Mesendoderm (in vitro differentiated cells): ENCODE measurements at regions not wholly inside any gene's neighbourhood (a gene's known extent, or its start where the extent isn't known, plus 50 kb on each side); places are given as distances from the start of the nearest gene placed in this dataset.

ENCODE experiments used
- DNase-seq: peaks from one replicate; pipeline ENCODE4 v3.0.0; 2013
- H2AK5ac ChIP-seq: 2 replicates; pipeline ENCODE4 v1.6.1; 2013; ENCODE audit warnings: low read length, inconsistent platforms
- H2BK120ac ChIP-seq: 2 replicates; pipeline ENCODE4 v1.6.1; 2013; ENCODE audit warnings: low read depth, mild to moderate bottlenecking, low read length, moderate library complexity, mixed read lengths
- H2BK15ac ChIP-seq: replicated peaks from 2 replicates; pipeline ENCODE4 v1.6.1; 2013; ENCODE audit warnings: low read depth, mild to moderate bottlenecking, moderate library complexity
- H2BK5ac ChIP-seq: 2 replicates; pipeline ENCODE4 v1.6.1; 2013; ENCODE audit warnings: low read length, inconsistent platforms
- H3K18ac ChIP-seq: 2 replicates; pipeline ENCODE4 v1.6.1; 2013; ENCODE audit warnings: mild to moderate bottlenecking, low read length, mixed read lengths
- H3K23ac ChIP-seq: one replicate; pipeline ENCODE4 v1.6.1; 2013; ENCODE audit warnings: low read length
- H3K27ac ChIP-seq: 2 replicates; pipeline ENCODE4 v1.5.1; 2013; ENCODE audit warnings: low read depth, mild to moderate bottlenecking, inconsistent platforms, low read length, moderate library complexity
- H3K27me3 ChIP-seq: 2 replicates; pipeline ENCODE4 v1.6.1; 2013; ENCODE audit warnings: low read length, control low read depth, mild to moderate bottlenecking, inconsistent platforms; ENCODE audit not compliant: insufficient read depth, poor library complexity
- H3K36me3 ChIP-seq: 2 replicates; pipeline ENCODE4 v1.6.1; 2013; ENCODE audit warnings: low read length, inconsistent platforms; ENCODE audit not compliant: control insufficient read depth, insufficient read depth
- H3K4ac ChIP-seq: one replicate; pipeline ENCODE4 v1.6.1; 2013; ENCODE audit warnings: low read depth, mild to moderate bottlenecking, low read length, moderate library complexity
- H3K4me1 ChIP-seq: 2 replicates; pipeline ENCODE4 v1.6.1; 2013; ENCODE audit warnings: low read depth, low read length, inconsistent platforms; ENCODE audit not compliant: control insufficient read depth
- H3K4me2 ChIP-seq: 2 replicates; pipeline ENCODE4 v1.6.1; 2013; ENCODE audit warnings: low read length
- H3K4me3 ChIP-seq: 2 replicates; pipeline ENCODE4 v1.5.1; 2013; ENCODE audit warnings: mild to moderate bottlenecking, low read length
- H3K56ac ChIP-seq: one replicate; pipeline ENCODE4 v1.6.1; 2013; ENCODE audit warnings: low read length
- H3K79me1 ChIP-seq: 2 replicates; pipeline ENCODE4 v1.6.1; 2013; ENCODE audit warnings: low read length, inconsistent platforms
- H3K79me2 ChIP-seq: 2 replicates; pipeline ENCODE4 v1.6.1; 2013; ENCODE audit warnings: mild to moderate bottlenecking, low read length; ENCODE audit not compliant: control insufficient read depth, insufficient read depth
- H3K9ac ChIP-seq: 2 replicates; pipeline ENCODE4 v1.6.1; 2013; ENCODE audit warnings: low read length, inconsistent platforms
- H4K5ac ChIP-seq: one replicate; pipeline ENCODE4 v1.6.1; 2013; ENCODE audit warnings: low read length
- H4K8ac ChIP-seq: one replicate; pipeline ENCODE4 v1.6.1; 2013; ENCODE audit warnings: low read depth, mild to moderate bottlenecking, control low read depth, low read length, moderate library complexity
- WGBS: extraction: QIAGEN DNeasy Blood & Tissue Kit; methylation state at CpG from one replicate; pipeline ENCODE4 v1.1.7; 2013; ENCODE audit warnings: low lambda C conversion rate, missing lambda C conversion rate; ENCODE audit not compliant: insufficient coverage; ENCODE audit errors: extremely low coverage; 5-methylcytosine and 5-hydroxymethylcytosine counted together

DNA sequence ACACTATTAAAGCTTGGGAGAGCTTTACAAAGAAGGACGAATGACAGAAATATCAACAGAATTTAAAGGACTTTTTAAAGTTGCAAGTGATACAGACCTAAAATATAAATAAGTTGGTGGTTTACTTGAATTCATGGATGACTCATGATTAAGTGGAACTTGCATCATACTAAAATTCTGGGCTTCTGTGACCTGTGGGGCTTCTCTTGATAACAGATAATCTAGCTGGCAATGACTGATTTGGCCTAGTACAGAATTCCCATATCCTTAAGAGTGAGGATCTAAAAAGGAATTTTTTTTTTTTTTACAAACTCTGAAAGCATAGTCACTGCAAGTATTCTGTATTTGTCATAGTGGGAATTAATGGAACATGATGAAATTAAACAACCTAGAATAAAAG, 543.7 kb upstream of the SGCD start:
- Histone ChIP-seq H2BK5ac (no peak overlapping the region), H3K36me3 (no peaks in the 10 kb centered on the region), H3K18ac (no peak overlapping the region), H4K5ac (no peak overlapping the region), H4K8ac (no peak overlapping the region), H2AK5ac (no peak overlapping the region), H3K4ac (no peak overlapping the region), H3K9ac (no peak overlapping the region), H2BK120ac (no peak overlapping the region), H3K79me2 (no peaks in the 10 kb centered on the region), H3K4me3 (no peak overlapping the region), H3K4me2 (no peak overlapping the region), H3K56ac (no peak overlapping the region), H3K79me1 (no peaks in the 10 kb centered on the region), H3K23ac (no peak overlapping the region), H3K4me1 (no peaks in the 10 kb centered on the region), H3K27me3 (no peaks in the 10 kb centered on the region), H3K27ac (no peak overlapping the region), H2BK15ac (no peak overlapping the region)
- no peak for DNase-seq
- WGBS: no CpG with 5 or more reads among the region's 1 CpG

GRCh38 chr5:155783791-155784190, 543.2 kb upstream of the SGCD start:
- WGBS: no CpG with 5 or more reads among the region's 3 CpGs
- no peak for DNase-seq
- H3K4me2 ChIP-seq: no peak overlapping the region
- H3K23ac ChIP-seq: no peak overlapping the region
- no peaks in the 10 kb centered on the region for H3K79me2 ChIP-seq
- no peak overlapping the region for H2BK15ac ChIP-seq
- H3K9ac ChIP-seq: no peak overlapping the region
- no peak overlapping the region for H3K4me3 ChIP-seq
- H4K8ac ChIP-seq: no peak overlapping the region
- no peaks in the 10 kb centered on the region for H3K79me1 ChIP-seq
- no peak overlapping the region for H3K27ac ChIP-seq
- H3K36me3 ChIP-seq: no peaks in the 10 kb centered on the region
- H3K27me3 ChIP-seq: no peaks in the 10 kb centered on the region
- H2BK5ac ChIP-seq: no peak overlapping the region
- H2BK120ac ChIP-seq: no peak overlapping the region
- no peak overlapping the region for H4K5ac ChIP-seq
- H2AK5ac ChIP-seq: no peak overlapping the region
- H3K4me1 ChIP-seq: no peaks in the 10 kb centered on the region
- no peak overlapping the region for H3K18ac ChIP-seq
- H3K56ac ChIP-seq: no peak overlapping the region
- no peak overlapping the region for H3K4ac ChIP-seq

- Histone ChIP-seq H3K4me2 (no peak overlapping the region), H3K27me3 (no peaks in the 10 kb centered on the region), H3K4me3 (no peak overlapping the region), H3K23ac (no peak overlapping the region), H4K8ac (no peak overlapping the region), H3K79me2 (no peaks in the 10 kb centered on the region), H2BK120ac (no peak overlapping the region), H3K9ac (no peak overlapping the region), H2BK15ac (no peak overlapping the region), H2AK5ac (no peak overlapping the region), H4K5ac (no peak overlapping the region), H3K27ac (no peak overlapping the region), H3K79me1 (no peaks in the 10 kb centered on the region), H3K36me3 (no peaks in the 10 kb centered on the region), H3K4me1 (no peaks in the 10 kb centered on the region), H3K18ac (no peak overlapping the region), H3K4ac (no peak overlapping the region), H3K56ac (no peak overlapping the region), H2BK5ac (no peak overlapping the region)
- WGBS: no CpG with 5 or more reads among the region's 1 CpG
- no peak for DNase-seq
Observed at GRCh38 chr5:155786108-155786507, 540.9 kb upstream of the SGCD start.

- H3K56ac ChIP-seq: no peak overlapping the region
- no peak overlapping the region for H4K5ac ChIP-seq
- H3K4me2 ChIP-seq: no peak overlapping the region
- DNase-seq: no peak
- H3K27ac ChIP-seq: no peak overlapping the region
- no peaks in the 10 kb centered on the region for H3K36me3 ChIP-seq
- no peak overlapping the region for H4K8ac ChIP-seq
- no peak overlapping the region for H2BK120ac ChIP-seq
- no peak overlapping the region for H3K4me3 ChIP-seq
- H3K27me3 ChIP-seq: no peaks in the 10 kb centered on the region
- H3K79me2 ChIP-seq: no peaks in the 10 kb centered on the region
- no peak overlapping the region for H3K4ac ChIP-seq
- no peak overlapping the region for H3K18ac ChIP-seq
- no peak overlapping the region for H3K23ac ChIP-seq
- H2AK5ac ChIP-seq: no peak overlapping the region
- H3K4me1 ChIP-seq: no peaks in the 10 kb centered on the region
- no peak overlapping the region for H2BK15ac ChIP-seq
- WGBS: no CpG with 5 or more reads among the region's 1 CpG
- no peaks in the 10 kb centered on the region for H3K79me1 ChIP-seq
- H2BK5ac ChIP-seq: no peak overlapping the region
- H3K9ac ChIP-seq: no peak overlapping the region
Observed at GRCh38 chr5:155792873-155793272, 534.1 kb upstream of the SGCD start.

DNA sequence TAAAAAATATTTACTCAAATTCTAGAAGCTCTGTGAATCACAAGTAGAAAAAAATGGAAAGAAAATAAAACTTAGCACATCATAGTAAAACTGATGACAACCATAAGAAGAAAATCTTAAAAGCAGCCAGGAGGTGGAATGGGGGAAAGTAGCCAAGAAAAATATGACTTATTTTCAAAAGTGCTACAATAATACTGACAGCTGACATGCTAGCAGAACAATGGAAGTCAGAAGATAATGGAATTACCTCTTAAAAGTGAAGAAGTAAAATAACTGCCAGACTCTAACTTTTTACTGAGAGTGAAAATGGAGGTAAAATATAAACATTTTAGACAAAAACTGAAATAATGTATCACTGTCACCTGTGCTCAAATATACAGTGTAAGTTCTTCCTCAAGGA, 532.2 kb upstream of the SGCD start:
- no peak overlapping the region for H4K5ac ChIP-seq
- H2BK120ac ChIP-seq: no peak overlapping the region
- H3K4me3 ChIP-seq: no peak overlapping the region
- H2AK5ac ChIP-seq: no peak overlapping the region
- no peak overlapping the region for H3K9ac ChIP-seq
- H3K4me1 ChIP-seq: no peaks in the 10 kb centered on the region
- H3K79me2 ChIP-seq: no peaks in the 10 kb centered on the region
- H3K4ac ChIP-seq: no peak overlapping the region
- no peak overlapping the region for H2BK5ac ChIP-seq
- H3K79me1 ChIP-seq: no peaks in the 10 kb centered on the region
- H3K56ac ChIP-seq: no peak overlapping the region
- H3K36me3 ChIP-seq: no peaks in the 10 kb centered on the region
- no peak overlapping the region for H3K4me2 ChIP-seq
- peak; percentile 40 for DNase-seq
- no peak overlapping the region for H4K8ac ChIP-seq
- no peak overlapping the region for H3K18ac ChIP-seq
- H3K27ac ChIP-seq: no peak overlapping the region
- no peaks in the 10 kb centered on the region for H3K27me3 ChIP-seq
- H2BK15ac ChIP-seq: no peak overlapping the region
- no peak overlapping the region for H3K23ac ChIP-seq

DNA sequence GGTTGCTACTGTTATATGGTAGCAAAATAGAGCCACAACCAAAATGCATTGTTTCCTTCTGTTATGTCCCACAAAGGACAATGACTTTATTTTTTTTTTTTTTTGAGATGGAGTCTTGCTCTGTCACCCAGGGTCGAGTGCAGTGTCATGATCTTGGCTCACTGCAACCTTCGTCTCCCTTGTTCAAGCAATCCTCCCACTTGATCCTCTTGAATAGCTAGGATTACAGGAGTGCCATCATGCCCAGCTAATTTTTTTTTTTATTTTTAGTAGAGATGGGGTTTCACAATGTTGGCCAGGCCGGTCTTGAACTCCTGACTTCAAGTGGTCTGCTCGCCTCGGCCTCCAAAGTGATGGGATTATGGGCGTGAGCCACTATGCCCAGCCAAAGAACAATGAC, 527.7 kb upstream of the SGCD start:
- no CpG with 5 or more reads among the region's 6 CpGs for WGBS
- H3K79me2 ChIP-seq: no peaks in the 10 kb centered on the region
- no peak overlapping the region for H3K23ac ChIP-seq
- no peak overlapping the region for H2AK5ac ChIP-seq
- no peak overlapping the region for H2BK15ac ChIP-seq
- H2BK5ac ChIP-seq: no peak overlapping the region
- no peaks in the 10 kb centered on the region for H3K79me1 ChIP-seq
- H3K9ac ChIP-seq: no peak overlapping the region
- H3K4me2 ChIP-seq: no peak overlapping the region
- no peak overlapping the region for H4K5ac ChIP-seq
- no peaks in the 10 kb centered on the region for H3K36me3 ChIP-seq
- H4K8ac ChIP-seq: no peak overlapping the region
- H3K4ac ChIP-seq: no peak overlapping the region
- H3K18ac ChIP-seq: no peak overlapping the region
- no peaks in the 10 kb centered on the region for H3K27me3 ChIP-seq
- no peak overlapping the region for H2BK120ac ChIP-seq
- H3K4me3 ChIP-seq: no peak overlapping the region
- no peak overlapping the region for H3K27ac ChIP-seq
- no peak overlapping the region for H3K56ac ChIP-seq
- no peaks in the 10 kb centered on the region for H3K4me1 ChIP-seq
- no peak for DNase-seq
